OCI-M2 (cell line): ENCODE measurements at regions not wholly inside any gene's neighbourhood (a gene's known extent, or its start where the extent isn't known, plus 50 kb on each side); places are given as distances from the start of the nearest gene placed in this dataset.

Experiments
- DNase-seq: peaks from one replicate; lab custom pipeline; 2025; ENCODE audit not compliant: unreplicated experiment; lab: John Stamatoyannopoulos, UW

DNA sequence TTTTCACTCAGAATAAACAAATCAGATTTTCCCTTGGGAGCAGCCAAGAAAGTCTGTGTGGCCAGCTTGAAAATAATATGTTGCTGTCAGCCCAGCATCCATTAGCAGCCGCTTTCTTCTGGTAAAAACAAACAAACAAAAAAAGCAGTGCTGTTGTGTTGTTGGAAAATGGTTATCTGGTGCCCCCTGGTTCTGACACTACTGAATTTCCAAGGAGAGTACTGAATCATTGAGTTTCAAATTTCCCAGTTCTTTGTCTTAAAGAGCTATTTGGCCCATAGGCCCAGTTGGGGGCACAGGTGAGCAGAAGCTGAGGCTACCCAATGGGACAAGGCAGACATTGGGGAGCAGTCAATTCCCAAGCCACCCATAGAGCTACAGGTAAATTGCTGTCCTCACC is 995.9 kb downstream of the UQCRFS1 start:
- no peak for DNase-seq

GRCh38 chr19:28213470-28214082 is 999.4 kb downstream of the UQCRFS1 start:
- DNase-seq: no peak

DNA sequence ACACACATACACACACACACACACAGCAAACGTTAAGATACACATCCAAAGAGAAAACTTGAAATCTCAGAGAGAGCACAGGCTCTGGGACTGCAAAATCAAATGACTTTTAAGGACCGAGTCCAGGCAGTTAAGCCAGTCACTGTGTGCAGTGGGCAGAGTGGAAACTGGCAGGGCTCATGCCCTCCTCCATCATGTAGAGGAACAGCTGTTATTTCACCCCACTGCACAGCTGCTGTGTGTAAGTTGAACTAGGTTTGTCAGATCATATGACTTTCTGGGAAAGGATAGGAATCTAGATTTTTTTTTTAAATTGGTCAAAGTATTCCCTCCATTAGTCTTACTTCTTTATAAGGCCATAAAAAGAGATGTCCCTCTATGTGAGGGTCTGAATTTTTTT is 1002.1 kb downstream of the UQCRFS1 start:
- no peak for DNase-seq

DNA sequence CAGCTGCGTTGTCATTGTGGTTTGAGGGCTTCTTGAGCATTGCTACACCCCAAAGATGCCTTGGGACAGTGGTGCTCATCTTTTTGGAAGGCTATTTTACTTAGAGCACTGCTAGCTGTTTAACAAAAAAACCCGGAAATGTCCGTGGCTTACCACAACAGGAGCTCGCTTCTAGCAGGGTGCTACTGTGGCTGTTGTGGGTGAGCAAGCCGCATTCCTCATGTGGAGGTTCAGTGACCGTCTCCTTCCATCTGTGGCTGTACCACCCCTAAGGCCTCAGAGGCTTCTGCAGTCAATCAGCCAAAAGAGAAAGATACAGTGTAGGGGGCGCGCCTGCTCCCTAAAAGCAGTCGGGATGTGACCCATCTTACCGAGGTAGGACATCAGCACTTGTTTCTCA is 1004.2 kb downstream of the UQCRFS1 start:
- DNase-seq: no peak

- no peak for DNase-seq
Measured at GRCh38 chr19:28207244-28207643, 1005.7 kb downstream of the UQCRFS1 start.

- DNase-seq: no peak
Measured at GRCh38 chr19:28201462-28201943, 1011.4 kb downstream of the UQCRFS1 start.

DNA sequence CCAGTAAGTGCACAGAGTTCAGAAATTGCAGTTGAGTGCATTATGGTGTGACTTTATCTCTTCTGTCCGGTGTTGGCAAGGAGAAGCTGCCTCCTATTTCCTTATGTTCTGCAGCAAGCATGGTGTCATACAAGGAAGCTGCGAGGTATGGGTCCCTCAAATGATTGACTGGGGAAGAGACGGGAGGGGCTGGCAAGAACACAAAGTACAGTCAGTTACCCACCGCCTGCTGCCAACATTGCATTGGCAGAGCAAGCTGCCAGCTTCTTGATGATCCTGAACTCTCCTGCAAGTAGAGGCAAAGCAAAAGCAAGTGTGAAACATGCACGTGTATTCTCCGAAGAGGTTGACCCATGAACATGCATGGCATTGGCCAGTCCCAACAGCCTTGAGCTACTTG is 1013.6 kb downstream of the UQCRFS1 start:
- DNase-seq: no peak

DNA sequence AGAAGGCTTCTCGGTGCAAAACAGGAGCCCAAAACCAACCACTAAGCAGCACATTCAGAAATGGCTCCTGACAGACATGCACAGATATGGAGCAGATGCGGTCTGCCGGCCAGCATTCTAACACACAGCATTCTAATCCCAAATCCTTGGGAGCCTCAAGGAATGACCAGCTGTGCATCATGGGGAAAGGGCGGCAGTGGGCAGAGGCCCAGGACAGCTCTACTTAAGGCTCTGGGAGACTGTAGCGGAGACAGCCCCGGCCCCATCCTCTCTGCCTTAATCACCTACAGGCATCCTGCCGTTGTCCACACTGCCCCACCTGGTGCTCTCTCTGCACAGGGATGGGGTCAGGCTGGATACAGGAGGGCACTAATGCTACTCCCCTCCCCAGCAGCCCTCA is 1016.0 kb downstream of the UQCRFS1 start:
- no peak for DNase-seq

- no peak for DNase-seq
Measured at GRCh38 chr19:28196101-28196500, 1016.9 kb downstream of the UQCRFS1 start.

- DNase-seq: no peak
Measured at GRCh38 chr19:28185646-28186045, 1027.3 kb downstream of the UQCRFS1 start.

DNA sequence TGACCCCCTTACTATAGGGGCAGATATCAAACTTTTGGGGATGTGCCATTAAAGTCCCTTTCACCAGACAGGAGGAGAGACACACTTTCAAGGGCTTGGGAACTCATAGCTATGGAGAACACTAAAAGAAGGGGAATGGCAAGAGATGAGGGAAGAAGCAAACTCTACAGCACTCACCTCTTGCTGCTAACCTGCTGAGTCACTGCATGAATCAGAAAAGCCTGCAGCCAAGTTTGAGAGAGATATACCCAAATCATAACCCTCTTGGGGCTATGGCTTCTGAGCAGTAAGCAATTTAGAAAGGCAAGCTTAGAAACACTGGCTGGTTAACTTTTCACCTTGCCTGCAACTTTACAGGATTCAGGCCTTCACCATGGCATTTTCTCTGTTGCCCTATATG is 1028.0 kb downstream of the UQCRFS1 start:
- DNase-seq: no peak

GRCh38 chr19:28176193-28176592 is 1036.8 kb downstream of the UQCRFS1 start:
- no peak for DNase-seq

DNA sequence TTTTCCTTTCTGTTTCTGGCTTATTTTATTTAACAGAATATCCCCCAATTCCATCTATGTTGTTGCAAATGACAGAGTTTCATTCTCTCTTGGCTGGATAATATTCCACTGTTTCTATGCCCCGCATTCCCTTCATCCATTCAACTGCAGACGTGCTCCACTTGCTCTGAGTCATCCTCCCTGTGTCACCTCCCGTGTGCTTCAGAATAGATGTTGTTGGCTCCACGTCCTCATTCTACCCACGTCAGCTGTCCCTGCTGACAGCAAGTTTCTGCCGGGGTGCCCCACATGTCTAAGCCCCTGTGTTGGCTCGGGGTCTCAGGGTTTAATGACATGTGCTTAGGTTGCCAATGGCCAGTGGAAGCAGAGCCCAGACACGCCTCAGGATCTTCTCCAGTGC is 1041.0 kb downstream of the UQCRFS1 start:
- DNase-seq: no peak

- no peak for DNase-seq
Measured at GRCh38 chr19:28170066-28170465, 1042.9 kb downstream of the UQCRFS1 start.

GRCh38 chr19:28169168-28169887 is 1043.6 kb downstream of the UQCRFS1 start:
- DNase-seq: no peak

- DNase-seq: no peak
Measured at GRCh38 chr19:28168557-28168956, 1044.4 kb downstream of the UQCRFS1 start.

DNA sequence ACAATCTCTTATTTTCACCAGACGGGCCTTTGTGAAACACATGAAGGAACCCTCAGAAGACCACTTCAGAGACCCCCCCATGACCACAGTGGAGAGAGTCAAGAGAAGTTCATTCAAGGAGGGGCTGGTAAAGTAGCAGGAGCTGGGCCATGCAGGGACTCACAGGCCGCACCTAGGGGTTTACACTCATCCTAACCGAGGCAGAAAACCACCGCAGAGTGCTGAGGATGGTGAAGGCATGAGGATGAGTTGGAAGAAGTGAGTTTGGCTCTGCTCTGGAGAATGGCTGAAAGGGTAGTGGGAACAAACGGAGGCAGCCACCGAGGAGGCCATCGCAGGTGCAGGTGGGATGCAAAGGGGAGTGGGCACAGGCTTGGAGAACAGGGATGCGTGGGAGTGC is 1046.9 kb downstream of the UQCRFS1 start:
- DNase-seq: no peak

DNA sequence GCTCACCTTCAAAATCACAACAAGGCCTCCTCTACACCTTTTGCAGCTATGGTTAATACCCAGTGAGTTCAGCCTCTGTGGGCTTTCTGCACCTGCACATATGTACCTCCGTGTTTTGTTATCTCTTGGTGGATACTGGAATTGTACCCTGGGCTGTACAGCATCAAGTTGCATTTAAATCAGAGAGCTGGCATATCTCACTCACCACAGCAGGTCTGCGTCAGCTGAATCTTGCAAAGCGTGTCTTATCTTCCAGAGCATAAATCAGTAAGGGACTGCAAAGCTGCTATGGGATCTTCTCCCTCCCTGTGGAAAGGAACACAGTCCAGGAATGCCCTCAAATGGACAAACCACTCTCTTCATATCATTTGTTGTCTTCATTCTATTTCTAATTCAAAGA is 1048.7 kb downstream of the UQCRFS1 start:
- DNase-seq: no peak

GRCh38 chr19:28159065-28159464 is 1053.9 kb downstream of the UQCRFS1 start:
- DNase-seq: no peak

GRCh38 chr19:28155265-28155664 is 1057.7 kb downstream of the UQCRFS1 start:
- DNase-seq: no peak

- no peak for DNase-seq
Measured at GRCh38 chr19:28154077-28154476, 1058.9 kb downstream of the UQCRFS1 start.

- no peak for DNase-seq
Measured at GRCh38 chr19:28153123-28153522, 1059.8 kb downstream of the UQCRFS1 start.

DNA sequence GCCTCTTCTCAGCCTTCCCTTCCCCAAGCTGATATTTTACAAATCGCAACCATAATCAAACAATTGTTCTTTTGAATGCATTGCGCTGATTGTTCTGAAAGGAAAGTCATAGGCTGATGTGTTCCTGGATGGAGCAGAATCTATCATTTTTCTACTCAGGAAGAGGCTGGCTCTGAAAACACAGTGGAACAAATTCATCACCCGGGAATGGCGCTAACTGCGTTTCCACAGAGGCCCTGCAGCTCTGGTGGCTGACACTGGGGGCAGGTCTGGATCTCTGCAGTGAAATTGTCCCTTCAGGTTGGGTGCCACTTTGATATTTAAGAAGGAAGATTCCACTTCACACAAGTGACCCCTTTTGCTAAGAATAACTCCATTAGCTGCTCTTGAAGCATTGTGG is 1060.8 kb downstream of the UQCRFS1 start:
- DNase-seq: no peak
